Cardiac fibroblast (primary cell): ENCODE measurements at regions not wholly inside any gene's neighbourhood (a gene's known extent, or its start where the extent isn't known, plus 50 kb on each side); places are given as distances from the start of the nearest gene placed in this dataset.

ENCODE experiments used
- DNase-seq, 2 donors: peaks; one replicate each; pipeline versions ENCODE4 v3.0.0 to v3.0.0-alpha.2; 2010; ENCODE audit warnings: low read depth in 2 of 2
- H3K4me3 ChIP-seq, 2 donors: replicated peaks in 1 of 2; 1 replicate in 1 of 2; 2 replicates in 1 of 2; pipeline ENCODE4 v1.5.1; 2011; ENCODE audit warnings: low read depth in 2 of 2, low read length in 2 of 2, mild to moderate bottlenecking in 2 of 2, moderate library complexity in 1 of 2
- TF ChIP-seq, protein P1 (sequence below): IDR thresholded peaks from one replicate; pipeline ENCODE4 v1.5.1; 2011; ENCODE audit warnings: low read depth, mild to moderate bottlenecking, low read length, inconsistent platforms

DNA sequence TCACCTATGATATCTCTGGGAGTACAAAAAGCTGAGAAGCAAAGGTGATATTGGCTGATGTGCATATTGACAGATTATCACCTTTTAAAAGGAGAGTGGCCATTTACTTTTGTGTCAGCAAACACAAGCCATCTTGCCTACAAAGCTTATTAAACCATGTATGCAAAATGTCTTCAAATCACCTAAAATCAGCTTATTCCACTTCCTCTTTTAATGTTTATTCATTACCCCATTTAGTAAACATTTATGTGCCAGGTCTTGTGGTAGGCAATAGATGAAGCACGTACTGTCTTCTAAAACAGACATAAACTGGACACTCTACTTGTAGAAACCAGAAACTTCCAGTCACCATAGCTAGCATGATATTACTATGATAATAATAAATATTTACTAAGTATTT lies 354.6 kb downstream of the RBM26 start:
- no peak overlapping the region for H3K4me3 ChIP-seq
- TF ChIP-seq, protein P1, sequence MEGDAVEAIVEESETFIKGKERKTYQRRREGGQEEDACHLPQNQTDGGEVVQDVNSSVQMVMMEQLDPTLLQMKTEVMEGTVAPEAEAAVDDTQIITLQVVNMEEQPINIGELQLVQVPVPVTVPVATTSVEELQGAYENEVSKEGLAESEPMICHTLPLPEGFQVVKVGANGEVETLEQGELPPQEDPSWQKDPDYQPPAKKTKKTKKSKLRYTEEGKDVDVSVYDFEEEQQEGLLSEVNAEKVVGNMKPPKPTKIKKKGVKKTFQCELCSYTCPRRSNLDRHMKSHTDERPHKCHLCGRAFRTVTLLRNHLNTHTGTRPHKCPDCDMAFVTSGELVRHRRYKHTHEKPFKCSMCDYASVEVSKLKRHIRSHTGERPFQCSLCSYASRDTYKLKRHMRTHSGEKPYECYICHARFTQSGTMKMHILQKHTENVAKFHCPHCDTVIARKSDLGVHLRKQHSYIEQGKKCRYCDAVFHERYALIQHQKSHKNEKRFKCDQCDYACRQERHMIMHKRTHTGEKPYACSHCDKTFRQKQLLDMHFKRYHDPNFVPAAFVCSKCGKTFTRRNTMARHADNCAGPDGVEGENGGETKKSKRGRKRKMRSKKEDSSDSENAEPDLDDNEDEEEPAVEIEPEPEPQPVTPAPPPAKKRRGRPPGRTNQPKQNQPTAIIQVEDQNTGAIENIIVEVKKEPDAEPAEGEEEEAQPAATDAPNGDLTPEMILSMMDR: no peak
- DNase-seq: no peak

GRCh38 chr13:79044415-79044814 lies 361.6 kb downstream of the RBM26 start:
- DNase-seq: no peak
- TF ChIP-seq, protein P1: no peak
- H3K4me3 ChIP-seq: no peak overlapping the region

GRCh38 chr13:79043208-79043607 lies 362.8 kb downstream of the RBM26 start:
- DNase-seq: no peak
- TF ChIP-seq, protein P1: no peak

GRCh38 chr13:79037197-79037596 lies 368.9 kb downstream of the RBM26 start:
- no peak overlapping the region for H3K4me3 ChIP-seq
- TF ChIP-seq, protein P1: no peak
- DNase-seq: no peak

More at GRCh38 chr13:79043208-79043607, 362.8 kb downstream of the RBM26 start:
- no peak overlapping the region for H3K4me3 ChIP-seq

- no peak overlapping the region for H3K4me3 ChIP-seq
- DNase-seq: no peak
- TF ChIP-seq, protein P1: no peak
These were observed 371.7 kb downstream of the RBM26 start for GRCh38 chr13:79034341-79034740.

- TF ChIP-seq, protein P1: no peak
- H3K4me3 ChIP-seq: no peak overlapping the region
- DNase-seq: no peak
These were observed 371.6 kb upstream of the OBI1 start for GRCh38 chr13:79030513-79030912.

GRCh38 chr13:79018166-79018565 lies 359.2 kb upstream of the OBI1 start:
- TF ChIP-seq, protein P1: no peak
- DNase-seq: no peak
- H3K4me3 ChIP-seq: no peak overlapping the region
